ENCODE measurements at regions not wholly inside any gene's neighbourhood (a gene's known extent, or its start where the extent isn't known, plus 50 kb on each side); places are given as distances from the start of the nearest gene placed in this dataset.

- H3K4me1 ChIP-seq (ENCODE audit: insufficient read depth, low read length): peaks cover 2% of the 10 kb centered on the region
- H4K20me1 ChIP-seq (ENCODE audit: insufficient read depth, low read length): no peaks in the 10 kb centered on the region
- H3K9me3 ChIP-seq (ENCODE audit: low read depth, low read length): no peaks in the 10 kb centered on the region
- no peak for TF ChIP-seq CTCF (IDR thresholded peaks at IDR 0.05; ENCODE audit: extremely low read depth, low read depth, low read length)
- peaks cover 4% of the 10 kb centered on the region for H3K27me3 ChIP-seq (ENCODE audit: insufficient read depth, low read length)
- H3K36me3 ChIP-seq (ENCODE audit: insufficient read depth, low read length): no peaks in the 10 kb centered on the region
- no peak overlapping the region for H3K4me3 ChIP-seq (ENCODE audit: insufficient read depth, low read length)
- H3K27ac ChIP-seq (ENCODE audit: low read depth, low read length): no peak overlapping the region
- H2AFZ ChIP-seq (ENCODE audit: low read length): no peak overlapping the region
- no peak overlapping the region for H3K4me2 ChIP-seq (ENCODE audit: insufficient read depth, low read length)
- peak; percentile 23 for DNase-seq (ENCODE audit: insufficient read length, low spot score, missing footprints)
- H3K79me2 ChIP-seq (ENCODE audit: insufficient read depth, low read length): no peaks in the 10 kb centered on the region
Observed at GRCh38 chr15:31258260-31258659, 68.4 kb upstream of the KLF13 start.

GRCh38 chr15:31259562-31260252, 66.9 kb upstream of the KLF13 start:
- Histone ChIP-seq H3K27ac (ENCODE audit: low read depth, low read length) (no peak overlapping the region), H2AFZ (ENCODE audit: low read length) (no peak overlapping the region), H3K4me3 (ENCODE audit: insufficient read depth, low read length) (no peak overlapping the region), H3K4me2 (ENCODE audit: insufficient read depth, low read length) (no peak overlapping the region), H3K27me3 (ENCODE audit: insufficient read depth, low read length) (peaks cover 4% of the 10 kb centered on the region), H3K79me2 (ENCODE audit: insufficient read depth, low read length) (no peaks in the 10 kb centered on the region), H3K9me3 (ENCODE audit: low read depth, low read length) (no peaks in the 10 kb centered on the region), H3K36me3 (ENCODE audit: insufficient read depth, low read length) (no peaks in the 10 kb centered on the region), H4K20me1 (ENCODE audit: insufficient read depth, low read length) (no peaks in the 10 kb centered on the region), H3K4me1 (ENCODE audit: insufficient read depth, low read length) (no peaks in the 10 kb centered on the region)
- TF ChIP-seq CTCF (IDR thresholded peaks at IDR 0.05; ENCODE audit: extremely low read depth, low read depth, low read length): no peak
- DNase-seq (ENCODE audit: insufficient read length, low spot score, missing footprints): no peak

- Histone ChIP-seq H3K4me3 (ENCODE audit: insufficient read depth, low read length) (no peak overlapping the region), H3K79me2 (ENCODE audit: insufficient read depth, low read length) (no peaks in the 10 kb centered on the region), H4K20me1 (ENCODE audit: insufficient read depth, low read length) (no peaks in the 10 kb centered on the region), H3K4me1 (ENCODE audit: insufficient read depth, low read length) (no peaks in the 10 kb centered on the region), H3K4me2 (ENCODE audit: insufficient read depth, low read length) (no peak overlapping the region), H3K9me3 (ENCODE audit: low read depth, low read length) (no peaks in the 10 kb centered on the region), H2AFZ (ENCODE audit: low read length) (no peak overlapping the region), H3K36me3 (ENCODE audit: insufficient read depth, low read length) (no peaks in the 10 kb centered on the region), H3K27me3 (ENCODE audit: insufficient read depth, low read length) (peaks cover under 1% of the 10 kb centered on the region), H3K27ac (ENCODE audit: low read depth, low read length) (no peak overlapping the region)
- peak; percentile 75 for DNase-seq (ENCODE audit: insufficient read length, low spot score, missing footprints)
- TF ChIP-seq CTCF (IDR thresholded peaks at IDR 0.05; ENCODE audit: extremely low read depth, low read depth, low read length): no peak
Observed at GRCh38 chr15:31260646-31261265, 65.9 kb upstream of the KLF13 start.

GRCh38 chr15:31261266-31262142, 65.1 kb upstream of the KLF13 start:
- Histone ChIP-seq H3K4me3 (ENCODE audit: insufficient read depth, low read length) (no peak overlapping the region), H2AFZ (ENCODE audit: low read length) (no peak overlapping the region), H3K79me2 (ENCODE audit: insufficient read depth, low read length) (no peaks in the 10 kb centered on the region), H3K9me3 (ENCODE audit: low read depth, low read length) (no peaks in the 10 kb centered on the region), H3K27me3 (ENCODE audit: insufficient read depth, low read length) (no peaks in the 10 kb centered on the region), H3K27ac (ENCODE audit: low read depth, low read length) (no peak overlapping the region), H4K20me1 (ENCODE audit: insufficient read depth, low read length) (no peaks in the 10 kb centered on the region), H3K36me3 (ENCODE audit: insufficient read depth, low read length) (no peaks in the 10 kb centered on the region), H3K4me1 (ENCODE audit: insufficient read depth, low read length) (no peaks in the 10 kb centered on the region), H3K4me2 (ENCODE audit: insufficient read depth, low read length) (no peak overlapping the region)
- TF ChIP-seq CTCF (IDR thresholded peaks at IDR 0.05; ENCODE audit: extremely low read depth, low read depth, low read length): no peak
- peak; percentile 68 for DNase-seq (ENCODE audit: insufficient read length, low spot score, missing footprints)
